ENCODE measurements at regions not wholly inside any gene's neighbourhood (a gene's known extent, or its start where the extent isn't known, plus 50 kb on each side); places are given as distances from the start of the nearest gene placed in this dataset.

- no peak for TF ChIP-seq CTCF (IDR thresholded peaks at IDR 0.05)
- no peak for TF ChIP-seq POLR2A (IDR thresholded peaks at IDR 0.05)
Observed at GRCh38 chr21:38984982-38985567, 179.3 kb downstream of the ETS2 start.
